Astrocyte (in vitro differentiated cells and primary cell): ENCODE measurements at regions not wholly inside any gene's neighbourhood (a gene's known extent, or its start where the extent isn't known, plus 50 kb on each side); places are given as distances from the start of the nearest gene placed in this dataset.

Experiments used
- CTCF ChIP-seq: IDR thresholded peaks from 2 replicates; pipeline ENCODE4 v1.5.1; 2011; ENCODE audit warnings: low read depth, mild to moderate bottlenecking, inconsistent platforms, low read length, moderate library complexity; ENCODE audit not compliant: insufficient read depth
- EZH2 ChIP-seq: IDR thresholded peaks from 2 replicates; pipeline ENCODE4 v1.6.1; 2012; ENCODE audit warnings: mild to moderate bottlenecking, low read length, inconsistent platforms; ENCODE audit not compliant: insufficient read depth

- no peak for TF ChIP-seq CTCF
- no peak for TF ChIP-seq EZH2
These were observed 131.7 kb upstream of the PRSS58 start for GRCh38 chr7:142389544-142389943.
